Glutamatergic neuron (in vitro differentiated cells): ENCODE measurements at regions not wholly inside any gene's neighbourhood (a gene's known extent, or its start where the extent isn't known, plus 50 kb on each side); places are given as distances from the start of the nearest gene placed in this dataset.

Experiments
- DNase-seq: peaks from one replicate; pipeline ENCODE4 v3.0.0; 2022
- H3K27ac Mint-ChIP-seq: one replicate; pipeline ENCODE4 v1.8.0; 2020; ENCODE audit warnings: mild to moderate bottlenecking, mixed read lengths, inconsistent platforms; ENCODE audit not compliant: unreplicated experiment
- H3K27me3 Mint-ChIP-seq: one replicate; pipeline ENCODE4 v1.8.0; 2020; ENCODE audit warnings: mild to moderate bottlenecking, moderate library complexity, mixed read lengths, inconsistent platforms; ENCODE audit not compliant: unreplicated experiment
- H3K36me3 Mint-ChIP-seq: one replicate; pipeline ENCODE4 v1.8.0; 2020; ENCODE audit warnings: mild to moderate bottlenecking, mixed read lengths, inconsistent platforms; ENCODE audit not compliant: unreplicated experiment
- H3K4me1 Mint-ChIP-seq: one replicate; pipeline ENCODE4 v1.8.0; 2020; ENCODE audit warnings: mild to moderate bottlenecking, low read depth, mixed read lengths, inconsistent platforms; ENCODE audit not compliant: unreplicated experiment
- H3K4me3 Mint-ChIP-seq: one replicate; pipeline ENCODE4 v1.8.0; 2020; ENCODE audit warnings: mild to moderate bottlenecking, mixed read lengths, inconsistent platforms; ENCODE audit not compliant: unreplicated experiment
- H3K9me3 Mint-ChIP-seq: one replicate; pipeline ENCODE4 v1.8.0; 2020; ENCODE audit warnings: mild to moderate bottlenecking, moderate library complexity, mixed read lengths, inconsistent platforms; ENCODE audit not compliant: unreplicated experiment
- TF ChIP-seq, protein P1 (sequence below): fragments of 200-600 bp; sonication (generic); IDR thresholded peaks from one replicate; pipeline ENCODE4 v1.5.0; 2021; ENCODE audit not compliant: partially characterized antibody, unreplicated experiment

DNA sequence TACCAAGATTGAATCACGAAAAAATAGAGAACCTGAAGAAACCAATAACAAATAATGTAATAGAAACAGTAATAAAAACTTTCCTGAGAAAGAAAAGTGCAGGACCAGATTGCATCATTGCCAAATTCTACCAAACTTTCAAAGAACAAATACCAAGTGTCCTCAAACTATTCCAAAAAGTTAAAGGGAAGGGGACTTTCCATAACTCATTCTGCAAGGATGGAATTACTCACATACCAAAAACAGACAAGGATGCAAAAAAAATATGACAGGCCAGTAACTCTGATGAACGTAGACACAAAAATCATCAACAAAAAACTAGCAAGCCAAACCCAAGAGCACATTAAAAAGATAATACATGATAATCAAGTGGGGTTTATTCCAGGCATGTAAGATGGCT lies 172.3 kb upstream of the SLC35G4 start:
- Mint-ChIP-seq H3K4me3 (no peak overlapping the region), H3K27me3 (no peaks in the 10 kb centered on the region), H3K36me3 (no peaks in the 10 kb centered on the region), H3K27ac (no peak overlapping the region), H3K9me3 (peaks cover 2% of the 10 kb centered on the region), H3K4me1 (no peaks in the 10 kb centered on the region)
- TF ChIP-seq, protein P1, sequence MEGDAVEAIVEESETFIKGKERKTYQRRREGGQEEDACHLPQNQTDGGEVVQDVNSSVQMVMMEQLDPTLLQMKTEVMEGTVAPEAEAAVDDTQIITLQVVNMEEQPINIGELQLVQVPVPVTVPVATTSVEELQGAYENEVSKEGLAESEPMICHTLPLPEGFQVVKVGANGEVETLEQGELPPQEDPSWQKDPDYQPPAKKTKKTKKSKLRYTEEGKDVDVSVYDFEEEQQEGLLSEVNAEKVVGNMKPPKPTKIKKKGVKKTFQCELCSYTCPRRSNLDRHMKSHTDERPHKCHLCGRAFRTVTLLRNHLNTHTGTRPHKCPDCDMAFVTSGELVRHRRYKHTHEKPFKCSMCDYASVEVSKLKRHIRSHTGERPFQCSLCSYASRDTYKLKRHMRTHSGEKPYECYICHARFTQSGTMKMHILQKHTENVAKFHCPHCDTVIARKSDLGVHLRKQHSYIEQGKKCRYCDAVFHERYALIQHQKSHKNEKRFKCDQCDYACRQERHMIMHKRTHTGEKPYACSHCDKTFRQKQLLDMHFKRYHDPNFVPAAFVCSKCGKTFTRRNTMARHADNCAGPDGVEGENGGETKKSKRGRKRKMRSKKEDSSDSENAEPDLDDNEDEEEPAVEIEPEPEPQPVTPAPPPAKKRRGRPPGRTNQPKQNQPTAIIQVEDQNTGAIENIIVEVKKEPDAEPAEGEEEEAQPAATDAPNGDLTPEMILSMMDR: no peak
- DNase-seq: no peak

DNA sequence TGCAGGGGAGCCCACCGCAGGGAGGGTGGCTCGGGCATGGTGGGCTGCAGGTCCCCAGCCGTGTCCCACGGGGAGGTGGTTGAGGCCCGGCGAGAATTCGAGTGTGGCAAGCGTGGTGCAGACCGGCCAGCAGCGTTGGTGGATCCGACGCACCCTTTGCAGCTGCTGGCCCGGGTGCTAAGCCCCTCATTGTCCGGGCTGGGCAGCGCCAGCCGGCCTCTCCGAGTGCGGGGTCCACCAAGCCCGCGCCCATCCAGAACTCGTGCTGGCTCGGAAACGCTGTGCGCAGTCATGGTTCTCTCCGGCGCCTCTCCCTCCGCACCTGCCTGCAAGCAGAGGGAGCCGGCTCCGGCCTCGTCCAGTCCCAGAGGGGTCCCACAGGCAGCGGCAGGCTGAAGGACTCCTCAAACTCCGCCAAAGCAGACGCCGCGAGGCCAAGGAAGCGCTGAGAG lies 177.0 kb upstream of the SLC35G4 start:
- H3K36me3 Mint-ChIP-seq: no peaks in the 10 kb centered on the region
- peaks cover 2% of the 10 kb centered on the region for H3K9me3 Mint-ChIP-seq
- TF ChIP-seq, protein P1: no peak
- no peak overlapping the region for H3K27ac Mint-ChIP-seq
- H3K4me3 Mint-ChIP-seq: no peak overlapping the region
- H3K27me3 Mint-ChIP-seq: peaks cover 4% of the 10 kb centered on the region
- no peak for DNase-seq
- no peaks in the 10 kb centered on the region for H3K4me1 Mint-ChIP-seq

DNA sequence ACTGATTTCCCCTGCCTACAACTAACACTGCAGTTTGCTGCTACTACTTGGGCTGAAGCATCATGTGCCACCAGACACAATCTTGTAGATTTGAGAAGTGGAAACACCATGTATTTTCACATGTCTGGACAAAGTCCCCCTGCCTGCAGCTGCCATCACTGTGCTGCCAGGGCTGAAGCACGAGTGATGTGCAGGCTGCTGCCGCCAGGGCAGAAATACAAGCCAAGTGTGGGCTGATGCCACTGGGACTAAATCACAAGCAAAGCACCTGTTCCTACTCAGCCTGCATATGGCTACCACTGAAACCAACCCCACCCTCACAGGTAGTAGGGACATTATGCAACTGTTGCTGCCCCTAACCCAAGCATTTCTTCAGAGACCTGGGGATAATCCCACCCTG lies 179.5 kb upstream of the SLC35G4 start:
- peaks cover 2% of the 10 kb centered on the region for H3K9me3 Mint-ChIP-seq
- no peaks in the 10 kb centered on the region for H3K4me1 Mint-ChIP-seq
- no peak for DNase-seq
- TF ChIP-seq, protein P1: no peak
- H3K27ac Mint-ChIP-seq: no peak overlapping the region
- H3K4me3 Mint-ChIP-seq: no peak overlapping the region
- peaks cover 4% of the 10 kb centered on the region for H3K27me3 Mint-ChIP-seq
- no peaks in the 10 kb centered on the region for H3K36me3 Mint-ChIP-seq

DNA sequence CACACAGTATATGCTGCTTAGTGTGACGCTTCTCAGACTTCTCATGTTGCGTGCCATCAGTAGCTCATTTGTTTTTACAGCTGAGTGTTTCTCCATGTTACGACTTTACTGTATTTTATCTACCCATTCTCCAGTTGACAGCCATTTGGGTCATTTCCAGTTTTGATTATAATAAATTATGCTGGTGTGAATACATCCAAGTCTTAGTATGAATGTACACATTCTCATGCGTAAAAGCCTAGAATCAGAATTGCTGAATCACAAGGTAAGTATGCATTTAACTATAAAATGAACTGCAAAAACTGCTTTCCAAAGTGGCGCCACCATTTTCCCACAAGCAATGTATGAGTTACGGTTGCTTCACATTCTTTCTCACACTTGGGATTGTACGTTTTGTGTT lies 184.2 kb upstream of the SLC35G4 start:
- H3K4me1 Mint-ChIP-seq: no peaks in the 10 kb centered on the region
- H3K9me3 Mint-ChIP-seq: no peaks in the 10 kb centered on the region
- H3K36me3 Mint-ChIP-seq: no peaks in the 10 kb centered on the region
- no peak overlapping the region for H3K4me3 Mint-ChIP-seq
- H3K27ac Mint-ChIP-seq: no peak overlapping the region
- H3K27me3 Mint-ChIP-seq: no peaks in the 10 kb centered on the region
- DNase-seq: no peak
- TF ChIP-seq, protein P1: no peak

DNA sequence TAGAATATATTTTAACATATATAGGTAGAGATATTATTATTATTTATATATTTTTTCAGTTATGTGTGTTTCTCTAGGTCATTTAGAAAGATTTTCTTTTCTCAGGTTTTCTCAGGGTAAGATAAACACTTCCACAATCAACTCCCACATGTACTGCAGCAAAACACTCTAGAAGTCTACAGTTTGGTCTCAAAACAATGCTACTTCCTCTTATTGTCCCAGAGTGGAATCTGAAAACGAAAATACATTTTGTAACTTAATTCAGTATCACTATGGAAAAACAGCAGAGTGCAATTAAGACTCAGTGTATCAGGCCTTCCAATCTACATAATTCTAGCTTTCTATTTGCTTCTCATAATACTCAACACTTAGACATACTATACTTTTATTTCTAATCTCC lies 190.1 kb upstream of the SLC35G4 start:
- no peaks in the 10 kb centered on the region for H3K36me3 Mint-ChIP-seq

More for the DNA sequence above, 190.1 kb upstream of the SLC35G4 start:
- Mint-ChIP-seq H3K4me1 (no peaks in the 10 kb centered on the region), H3K9me3 (no peaks in the 10 kb centered on the region), H3K4me3 (no peak overlapping the region), H3K27ac (no peak overlapping the region), H3K27me3 (peaks cover 2% of the 10 kb centered on the region)
- no peak for DNase-seq
- TF ChIP-seq, protein P1: no peak
